Large intestine (tissue), 3 donors: ENCODE measurements at regions not wholly inside any gene's neighbourhood (a gene's known extent, or its start where the extent isn't known, plus 50 kb on each side); places are given as distances from the start of the nearest gene placed in this dataset.

ENCODE experiments used
- DNase-seq, 2 donors: peaks; one replicate each; pipeline versions ENCODE4 v3.0.0 to v3.0.0-alpha.2; 2013
- H3K27ac ChIP-seq: one replicate; pipeline ENCODE4 v1.5.1; 2013; ENCODE audit warnings: low read length
- H3K27me3 ChIP-seq: 2 replicates; pipeline ENCODE4 v1.6.1; 2013; ENCODE audit warnings: low read length; ENCODE audit not compliant: control insufficient read depth, insufficient read depth
- H3K36me3 ChIP-seq: 2 replicates; pipeline ENCODE4 v1.6.1; 2013; ENCODE audit warnings: low read length; ENCODE audit not compliant: control insufficient read depth, insufficient read depth
- H3K4me1 ChIP-seq: one replicate; pipeline ENCODE4 v1.6.1; 2013; ENCODE audit warnings: low read length; ENCODE audit not compliant: control insufficient read depth, insufficient read depth
- H3K4me3 ChIP-seq: one replicate; pipeline ENCODE4 v1.5.1; 2013; ENCODE audit warnings: low read length
- H3K9me3 ChIP-seq: one replicate; pipeline ENCODE4 v1.6.1; 2013; ENCODE audit warnings: mild to moderate bottlenecking, low read depth, low read length, moderate library complexity; ENCODE audit not compliant: control insufficient read depth
- WGBS: methylation state at CpG from one replicate; pipeline ENCODE4 v1.1.5; 2013; ENCODE audit warnings: low lambda C conversion rate; ENCODE audit not compliant: insufficient coverage; 5-methylcytosine and 5-hydroxymethylcytosine counted together

GRCh38 chr6:87959083-87959482 lies 88.6 kb upstream of the SPACA1 start:
- Histone ChIP-seq H3K9me3 (no peaks in the 10 kb centered on the region), H3K27me3 (no peaks in the 10 kb centered on the region), H3K4me1 (no peaks in the 10 kb centered on the region), H3K27ac (no peak overlapping the region), H3K4me3 (no peak overlapping the region), H3K36me3 (no peaks in the 10 kb centered on the region)
- DNase-seq, result no peak
- WGBS, result 86% methylated on average over 1 of the region's 1 CpG

- Histone ChIP-seq H3K27ac (no peak overlapping the region), H3K9me3 (no peaks in the 10 kb centered on the region), H3K36me3 (no peaks in the 10 kb centered on the region), H3K4me1 (no peaks in the 10 kb centered on the region), H3K27me3 (no peaks in the 10 kb centered on the region), H3K4me3 (no peak overlapping the region)
- DNase-seq, result no peak
- WGBS, result 29% methylated on average over 1 of the region's 2 CpGs
These were observed 95.9 kb upstream of the SPACA1 start for GRCh38 chr6:87951751-87952150.

GRCh38 chr6:87950614-87951013 lies 97.0 kb upstream of the SPACA1 start:
- WGBS, result 100% methylated on average over 1 of the region's 4 CpGs
- H3K4me1 ChIP-seq, result no peaks in the 10 kb centered on the region
- no peaks in the 10 kb centered on the region for H3K27me3 ChIP-seq
- H3K36me3 ChIP-seq, result no peaks in the 10 kb centered on the region
- DNase-seq, result no peak
- H3K4me3 ChIP-seq, result no peak overlapping the region
- no peak overlapping the region for H3K27ac ChIP-seq
- no peaks in the 10 kb centered on the region for H3K9me3 ChIP-seq

- H3K4me3 ChIP-seq, result no peak overlapping the region
- no peaks in the 10 kb centered on the region for H3K36me3 ChIP-seq
- no peak for DNase-seq
- H3K4me1 ChIP-seq, result no peaks in the 10 kb centered on the region
- H3K27me3 ChIP-seq, result no peaks in the 10 kb centered on the region
- H3K27ac ChIP-seq, result no peak overlapping the region
- WGBS, result no CpG with 5 or more reads among the region's 7 CpGs
- H3K9me3 ChIP-seq, result no peaks in the 10 kb centered on the region
These were observed 98.4 kb upstream of the SPACA1 start for GRCh38 chr6:87949194-87949593.

GRCh38 chr6:87946669-87947068 lies 101.0 kb upstream of the SPACA1 start:
- no peaks in the 10 kb centered on the region for H3K27me3 ChIP-seq
- 80% methylated on average over 1 of the region's 4 CpGs for WGBS
- no peak for DNase-seq
- no peak overlapping the region for H3K27ac ChIP-seq
- H3K4me1 ChIP-seq, result no peaks in the 10 kb centered on the region
- no peaks in the 10 kb centered on the region for H3K36me3 ChIP-seq
- H3K4me3 ChIP-seq, result no peak overlapping the region
- no peaks in the 10 kb centered on the region for H3K9me3 ChIP-seq

GRCh38 chr6:87945966-87946365 lies 101.7 kb upstream of the SPACA1 start:
- no peaks in the 10 kb centered on the region for H3K9me3 ChIP-seq
- H3K27me3 ChIP-seq, result no peaks in the 10 kb centered on the region
- no peaks in the 10 kb centered on the region for H3K36me3 ChIP-seq
- H3K27ac ChIP-seq, result no peak overlapping the region
- H3K4me1 ChIP-seq, result no peaks in the 10 kb centered on the region
- 80% methylated on average over 1 of the region's 5 CpGs for whole genome bisulfite sequencing
- DNase-seq, result no peak
- H3K4me3 ChIP-seq, result no peak overlapping the region

GRCh38 chr6:87945181-87945580 lies 102.5 kb upstream of the SPACA1 start:
- Histone ChIP-seq H3K27me3 (no peaks in the 10 kb centered on the region), H3K9me3 (no peaks in the 10 kb centered on the region), H3K4me3 (no peak overlapping the region), H3K36me3 (no peaks in the 10 kb centered on the region), H3K4me1 (no peaks in the 10 kb centered on the region), H3K27ac (no peak overlapping the region)
- 80% methylated on average over 1 of the region's 6 CpGs for WGBS
- peak in 1 of 2 donors; percentile 4 for DNase-seq

- peak; percentile 7 to 15 for DNase-seq
- Histone ChIP-seq H3K9me3 (no peaks in the 10 kb centered on the region), H3K36me3 (no peaks in the 10 kb centered on the region), H3K4me3 (no peak overlapping the region), H3K27me3 (no peaks in the 10 kb centered on the region), H3K27ac (no peak overlapping the region), H3K4me1 (no peaks in the 10 kb centered on the region)
- 40% methylated on average over 1 of the region's 5 CpGs for WGBS
These were observed 103.1 kb upstream of the SPACA1 start for GRCh38 chr6:87944541-87944954.

- Histone ChIP-seq H3K4me1 (no peaks in the 10 kb centered on the region), H3K27ac (no peak overlapping the region), H3K4me3 (no peak overlapping the region), H3K36me3 (no peaks in the 10 kb centered on the region), H3K27me3 (no peaks in the 10 kb centered on the region), H3K9me3 (no peaks in the 10 kb centered on the region)
- DNase-seq, result no peak
- WGBS, result no CpG with 5 or more reads among the region's 3 CpGs
These were observed 104.5 kb upstream of the SPACA1 start for GRCh38 chr6:87943191-87943590.

GRCh38 chr6:87941556-87942358 lies 105.9 kb upstream of the SPACA1 start:
- Histone ChIP-seq H3K27ac (no peak overlapping the region), H3K9me3 (no peaks in the 10 kb centered on the region), H3K4me1 (no peaks in the 10 kb centered on the region), H3K27me3 (no peaks in the 10 kb centered on the region), H3K4me3 (no peak overlapping the region), H3K36me3 (no peaks in the 10 kb centered on the region)
- whole genome bisulfite sequencing, result 86% methylated on average over 1 of the region's 2 CpGs
- no peak for DNase-seq

- Histone ChIP-seq H3K27me3 (no peaks in the 10 kb centered on the region), H3K36me3 (no peaks in the 10 kb centered on the region), H3K27ac (no peak overlapping the region), H3K4me3 (no peak overlapping the region), H3K9me3 (no peaks in the 10 kb centered on the region), H3K4me1 (no peaks in the 10 kb centered on the region)
- DNase-seq, result no peak
- no CpG with 5 or more reads among the region's 1 CpG for WGBS
These were observed 107.9 kb upstream of the SPACA1 start for GRCh38 chr6:87939776-87940175.
